ENCODE measurements at regions not wholly inside any gene's neighbourhood (a gene's known extent, or its start where the extent isn't known, plus 50 kb on each side); places are given as distances from the start of the nearest gene placed in this dataset.

GRCh38 chr1:56411484-56412180, 167.7 kb downstream of the PLPP3 start:
- no peak overlapping the region for H3K4me3 ChIP-seq (ENCODE audit: low read depth, low read length)
- no peak for TF ChIP-seq CTCF (IDR thresholded peaks at IDR 0.05; ENCODE audit: borderline replicate concordance, insufficient read depth, low read depth, low read length)

DNA sequence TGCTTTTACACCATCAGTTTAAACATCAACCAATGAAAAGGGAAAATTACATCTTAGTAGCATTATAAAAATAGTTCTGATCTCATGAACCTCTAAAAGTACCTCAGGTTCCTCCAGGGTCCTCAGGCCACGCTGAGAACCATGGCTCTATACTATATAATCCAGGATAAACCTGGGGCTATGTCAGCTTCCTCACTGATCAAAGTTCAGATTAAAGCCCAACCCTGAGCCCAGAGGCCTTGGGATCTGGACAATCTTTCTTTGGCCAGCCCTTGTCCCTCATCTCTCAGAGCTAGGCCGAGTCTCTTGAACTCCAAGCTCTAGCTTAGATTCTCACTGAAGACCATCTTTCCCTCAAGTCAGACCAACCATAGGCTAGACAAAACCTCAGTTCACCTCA, 168.3 kb downstream of the PLPP3 start:
- H3K4me3 ChIP-seq (ENCODE audit: low read depth, low read length), result no peak overlapping the region
- TF ChIP-seq CTCF (IDR thresholded peaks at IDR 0.05; ENCODE audit: borderline replicate concordance, insufficient read depth, low read depth, low read length), result no peak

- no peak for TF ChIP-seq CTCF (IDR thresholded peaks at IDR 0.05; ENCODE audit: borderline replicate concordance, insufficient read depth, low read depth, low read length)
- no peak overlapping the region for H3K4me3 ChIP-seq (ENCODE audit: low read depth, low read length)
Observed at GRCh38 chr1:56410405-56410804, 169.0 kb downstream of the PLPP3 start.

DNA sequence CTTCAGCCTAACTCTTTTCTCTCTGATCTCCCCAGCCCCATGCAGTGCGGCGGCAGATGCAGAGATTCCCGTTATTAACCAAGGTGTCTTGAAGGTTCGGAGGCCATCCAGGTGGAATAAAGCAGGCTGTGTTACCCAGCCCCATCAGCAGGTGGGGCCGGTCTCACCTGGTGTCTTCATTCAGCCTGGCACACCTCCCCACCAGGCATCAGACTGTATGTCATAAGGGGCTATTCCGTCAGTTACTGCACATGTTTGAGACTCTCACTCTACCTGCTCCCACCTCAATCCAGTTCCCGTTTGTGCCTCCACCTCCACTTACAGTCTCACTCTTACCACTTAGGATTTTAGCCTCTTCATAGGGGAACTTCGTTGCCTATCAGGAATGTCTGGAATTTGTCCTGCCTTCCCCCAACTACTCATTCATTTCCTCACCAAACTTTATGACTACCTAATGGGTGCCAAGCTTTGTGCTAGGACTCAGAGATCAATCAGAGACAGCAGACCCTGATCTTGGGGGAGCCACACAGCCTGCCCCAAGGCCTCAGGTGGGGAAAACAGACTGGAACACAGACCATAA, 170.2 kb downstream of the PLPP3 start:
- H3K4me3 ChIP-seq (ENCODE audit: low read depth, low read length), result no peak overlapping the region
- TF ChIP-seq CTCF (IDR thresholded peaks at IDR 0.05; ENCODE audit: borderline replicate concordance, insufficient read depth, low read depth, low read length), result peak; percentile 57; the same call in 1 of the 2 replicates

DNA sequence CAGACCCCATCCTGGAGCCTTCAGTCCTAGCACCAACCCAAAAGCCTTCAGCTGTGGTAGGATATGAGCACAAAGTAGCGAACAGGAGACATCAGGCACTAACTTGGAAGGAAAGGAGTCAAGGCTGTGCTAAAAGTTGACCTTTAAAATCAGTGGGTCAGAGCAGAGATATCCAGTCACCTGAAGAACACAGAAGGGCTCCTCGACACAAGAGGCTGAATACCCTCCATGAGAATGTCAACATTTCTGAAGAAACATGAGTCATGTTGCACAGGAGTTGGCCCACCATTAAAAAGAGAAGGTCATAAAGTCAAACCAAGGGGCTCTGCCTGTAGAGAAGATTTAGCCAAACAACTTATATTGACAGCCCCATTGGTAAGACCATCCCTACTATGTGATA, 172.5 kb downstream of the PLPP3 start:
- H3K4me3 ChIP-seq (ENCODE audit: low read depth, low read length), result no peak overlapping the region
- no peak for TF ChIP-seq CTCF (IDR thresholded peaks at IDR 0.05; ENCODE audit: borderline replicate concordance, insufficient read depth, low read depth, low read length)

GRCh38 chr1:56404561-56405030, 174.8 kb downstream of the PLPP3 start:
- no peak for TF ChIP-seq CTCF (IDR thresholded peaks at IDR 0.05; ENCODE audit: borderline replicate concordance, insufficient read depth, low read depth, low read length)
- no peak overlapping the region for H3K4me3 ChIP-seq (ENCODE audit: low read depth, low read length)

GRCh38 chr1:56404066-56404465, 175.3 kb downstream of the PLPP3 start:
- TF ChIP-seq CTCF (IDR thresholded peaks at IDR 0.05; ENCODE audit: borderline replicate concordance, insufficient read depth, low read depth, low read length), result no peak
- no peak overlapping the region for H3K4me3 ChIP-seq (ENCODE audit: low read depth, low read length)

All from GM12875 (cell line).